IPS-NIHi7 (cell line): ENCODE measurements at regions not wholly inside any gene's neighbourhood (a gene's known extent, or its start where the extent isn't known, plus 50 kb on each side); places are given as distances from the start of the nearest gene placed in this dataset.

Source experiments
- DNase-seq: peaks from one replicate; pipeline ENCODE4 v3.0.0; 2012; ENCODE audit warnings: mixed read lengths; ENCODE audit errors: extremely low spot score

DNA sequence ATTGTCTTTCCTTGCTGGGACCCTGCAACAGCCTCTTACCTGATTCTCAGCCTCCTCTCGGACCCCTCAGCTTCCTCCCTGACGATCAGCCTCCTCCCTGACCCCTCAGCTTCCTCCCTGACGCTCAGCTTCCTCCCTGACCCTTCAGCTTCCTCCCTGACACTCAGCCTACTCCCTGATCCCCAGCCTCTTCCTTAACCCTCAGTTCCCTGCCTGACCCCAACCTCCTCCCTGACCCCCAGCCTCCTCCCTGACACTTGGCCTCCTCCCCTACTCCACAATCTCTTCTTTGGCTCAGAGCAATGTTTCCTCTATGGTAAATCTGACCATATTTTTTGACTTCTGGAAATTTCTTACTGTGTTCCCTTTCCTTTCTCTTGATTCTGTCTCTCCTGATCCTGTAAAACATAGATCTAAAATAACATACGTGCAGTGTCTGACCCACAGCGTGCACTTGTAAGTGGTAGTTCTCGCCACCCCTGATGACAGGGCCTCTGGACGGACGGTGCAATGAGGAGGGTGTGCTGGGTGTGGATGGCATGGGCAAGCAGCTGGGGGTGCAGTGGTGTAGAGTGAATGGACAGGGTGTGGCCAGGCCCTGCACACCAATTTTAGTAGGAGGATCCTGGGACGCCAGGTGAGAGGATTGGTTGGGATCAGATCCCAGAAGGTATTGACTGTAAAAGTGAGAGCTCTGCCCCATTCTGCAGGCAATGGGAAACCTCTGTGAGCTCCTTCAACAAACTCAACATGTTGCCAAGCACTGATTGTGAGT lies 264.1 kb downstream of the FOXD2 start:
- DNase-seq = no peak

DNA sequence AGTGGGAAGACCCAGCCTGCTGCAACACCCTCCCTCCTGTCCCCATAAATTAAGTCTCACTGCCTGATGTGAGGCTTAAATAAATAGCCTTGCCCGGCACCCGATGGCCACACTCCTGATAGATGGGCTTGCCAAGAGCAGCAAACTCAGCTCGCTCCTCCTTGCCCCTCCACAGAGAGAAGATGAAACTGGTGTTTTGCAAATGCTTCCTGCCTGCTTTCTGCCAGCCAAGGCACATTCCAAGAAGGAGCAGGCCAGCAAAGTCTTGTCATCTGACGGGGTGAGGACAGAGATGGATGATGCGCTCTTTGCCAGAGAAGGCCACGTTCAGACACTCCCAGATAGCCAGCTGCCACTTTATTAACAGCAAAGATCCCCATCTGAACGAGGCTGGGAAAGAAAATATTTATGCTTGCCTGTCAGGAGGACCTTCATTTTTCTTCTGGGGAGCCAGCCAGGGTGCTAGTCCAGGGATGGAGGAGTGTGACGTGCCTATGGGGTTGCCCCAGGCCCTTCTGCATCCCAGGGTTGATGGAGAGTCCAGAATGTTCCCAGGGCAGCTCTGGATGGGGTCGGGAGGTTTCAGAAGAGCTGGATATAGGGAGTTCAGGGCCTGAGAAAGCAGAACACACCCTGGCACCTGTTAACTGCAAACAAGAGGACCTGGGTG lies 265.4 kb downstream of the FOXD2 start:
- DNase-seq = no peak

DNA sequence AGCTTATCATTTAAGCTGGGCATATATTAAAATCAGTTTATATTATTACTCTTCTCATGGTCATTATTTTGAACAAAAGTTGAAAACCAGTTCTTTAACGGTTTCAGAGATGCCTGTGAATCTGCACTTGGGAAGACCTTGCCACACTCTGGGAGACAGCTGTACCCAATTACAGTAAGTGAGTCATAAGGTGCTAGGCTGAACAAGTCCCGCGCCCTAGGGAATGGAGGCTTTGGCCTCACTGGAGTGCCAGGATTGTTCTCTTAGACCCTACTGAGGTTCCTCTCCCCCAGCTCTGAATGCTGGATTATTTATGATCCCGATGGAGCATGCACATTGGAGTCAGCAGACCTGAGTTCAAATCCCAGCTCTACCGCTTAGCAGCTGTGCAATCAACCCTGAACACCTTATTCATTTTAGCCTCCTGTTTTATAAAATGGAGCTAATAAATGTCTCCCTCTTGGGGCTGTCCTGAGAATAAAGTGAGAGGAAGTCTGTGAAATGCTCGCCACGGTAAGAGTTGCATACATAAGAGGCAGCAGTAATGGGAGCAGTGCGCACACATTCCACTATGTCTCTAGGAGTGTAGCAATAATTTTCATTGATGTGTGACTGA lies 266.2 kb downstream of the FOXD2 start:
- no peak for DNase-seq

DNA sequence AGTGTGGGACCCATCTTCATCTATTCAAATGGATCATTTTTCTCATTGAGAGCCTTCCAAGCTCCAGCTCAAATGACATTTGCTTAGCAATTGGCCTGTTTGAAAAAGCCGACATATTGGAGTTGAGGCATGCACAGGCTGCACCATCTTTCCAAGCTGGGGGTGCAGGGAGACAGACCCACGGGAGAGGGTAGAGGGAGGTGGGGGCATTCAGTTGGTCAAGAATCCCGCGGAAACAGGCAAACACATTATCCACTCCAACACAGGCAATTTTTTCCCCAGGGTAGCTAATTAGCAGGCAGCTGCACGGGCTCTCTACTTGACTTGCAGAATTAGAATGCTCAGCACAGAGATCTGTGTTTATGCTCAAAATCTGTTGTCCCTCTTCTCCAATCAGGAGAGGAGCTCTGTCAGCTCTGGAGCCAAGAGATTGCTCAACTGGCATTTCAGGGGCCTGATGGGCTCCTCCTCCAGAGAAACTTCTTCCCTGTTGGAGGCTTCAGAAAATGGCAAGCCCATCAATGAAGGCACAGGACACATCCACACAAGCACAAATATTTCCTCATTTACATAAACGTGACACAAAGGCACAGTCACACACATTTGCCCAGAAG lies 267.8 kb downstream of the FOXD2 start:
- no peak for DNase-seq

DNA sequence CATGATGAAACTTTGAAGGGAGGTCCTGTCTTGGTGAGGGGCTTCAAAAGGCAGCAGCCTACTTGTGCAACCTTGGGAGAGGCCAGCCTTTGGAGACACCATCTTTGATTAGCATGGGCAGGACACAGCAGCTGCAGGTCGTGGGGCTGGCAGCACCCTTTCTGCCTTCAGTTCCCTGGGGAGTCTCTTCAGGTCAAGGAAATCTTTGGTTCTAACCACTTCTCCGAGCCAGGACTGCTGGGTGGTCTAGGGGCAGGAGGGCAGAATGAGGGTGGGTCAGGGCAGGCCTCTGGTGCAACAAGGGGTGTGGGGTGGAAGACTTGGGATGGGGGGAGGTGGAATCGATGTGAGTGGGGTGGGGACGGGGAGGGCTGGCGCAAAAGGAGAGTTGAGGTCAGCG lies 269.7 kb downstream of the FOXD2 start:
- no peak for DNase-seq

DNA sequence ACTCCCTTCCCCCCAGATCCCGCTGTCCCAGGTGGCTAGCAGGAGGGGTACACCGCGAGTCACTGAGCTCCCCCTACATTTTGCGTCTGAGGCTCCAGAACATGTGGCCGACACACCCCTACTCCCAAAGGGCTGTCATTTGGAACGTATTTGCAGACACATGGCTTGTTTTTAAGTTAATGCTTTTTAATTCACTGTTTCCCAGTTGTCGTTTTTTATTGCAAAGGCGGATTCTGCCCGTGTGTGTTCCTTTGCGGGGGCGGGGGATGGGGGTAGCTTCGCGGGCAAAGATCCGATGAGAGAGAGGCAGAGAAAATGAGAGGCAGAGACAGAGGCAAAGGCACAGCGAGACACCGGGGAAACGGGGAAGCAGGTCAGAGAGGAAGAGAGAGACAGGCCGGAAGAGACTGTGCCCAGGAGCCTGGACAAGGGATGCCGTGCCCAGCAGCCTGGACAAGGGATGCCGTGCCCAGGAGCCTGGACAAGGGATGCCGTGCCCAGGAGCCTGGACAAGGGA lies 270.2 kb downstream of the FOXD2 start:
- DNase-seq = no peak

DNA sequence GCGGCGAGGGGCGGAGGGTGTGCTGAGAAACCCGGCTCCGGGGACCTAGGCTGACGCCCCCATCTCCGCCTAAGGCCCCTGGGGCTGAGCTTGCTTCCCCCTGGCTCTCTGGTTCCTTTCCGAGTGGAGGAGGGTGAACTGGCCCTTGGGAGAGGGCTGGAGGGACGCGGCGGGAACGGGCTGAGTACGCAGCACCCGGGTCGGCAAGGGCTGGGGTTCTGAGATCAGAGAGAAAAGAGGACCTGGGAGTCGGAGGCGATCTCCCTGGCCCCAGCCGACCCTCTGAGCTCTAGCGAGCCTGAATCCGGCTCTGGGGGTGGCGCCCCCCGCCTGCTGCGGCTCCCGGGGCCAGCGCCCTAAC lies 270.8 kb downstream of the FOXD2 start:
- no peak for DNase-seq

DNA sequence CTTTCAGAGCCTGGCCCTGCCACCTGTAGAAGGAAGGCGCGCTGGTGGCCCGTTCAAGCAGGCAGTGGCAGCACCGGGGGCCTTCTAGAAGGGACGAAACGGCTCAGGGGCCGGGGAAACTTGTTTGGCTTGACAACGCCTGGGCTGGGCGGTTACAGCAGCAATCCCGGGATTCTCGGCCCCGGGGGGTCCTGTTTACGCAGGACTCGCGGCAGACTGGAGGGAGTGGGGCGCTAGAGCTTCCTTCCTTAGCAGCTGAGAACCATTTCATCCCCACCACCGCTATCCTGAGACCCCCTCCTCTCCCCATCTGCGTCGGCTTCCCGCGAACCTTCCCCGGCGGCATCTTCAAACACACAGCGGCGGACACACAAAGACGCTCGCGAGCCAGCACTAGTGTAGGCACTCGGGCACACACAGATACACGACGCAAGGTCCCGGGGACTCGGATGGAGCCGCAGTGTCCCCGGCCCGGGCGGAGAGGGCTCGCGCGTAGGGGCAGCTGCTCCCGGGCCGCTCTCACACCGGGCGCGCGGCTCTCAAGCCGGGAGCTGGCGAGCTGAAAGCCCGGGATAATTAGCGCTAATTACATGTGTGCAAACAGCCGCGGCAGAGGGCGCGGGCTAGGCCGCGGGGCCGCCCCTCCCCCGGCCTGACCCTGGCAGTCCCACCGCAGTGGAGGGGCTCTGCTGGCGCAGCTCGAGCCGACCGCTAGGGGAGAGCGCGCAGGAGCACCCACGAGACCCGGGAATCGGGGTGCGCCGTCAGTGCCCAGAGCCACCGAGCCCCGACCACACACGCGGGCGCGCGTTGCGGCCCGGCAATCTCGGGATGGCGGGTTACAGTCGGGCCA lies 271.4 kb downstream of the FOXD2 start:
- DNase-seq = peak; percentile 86

DNA sequence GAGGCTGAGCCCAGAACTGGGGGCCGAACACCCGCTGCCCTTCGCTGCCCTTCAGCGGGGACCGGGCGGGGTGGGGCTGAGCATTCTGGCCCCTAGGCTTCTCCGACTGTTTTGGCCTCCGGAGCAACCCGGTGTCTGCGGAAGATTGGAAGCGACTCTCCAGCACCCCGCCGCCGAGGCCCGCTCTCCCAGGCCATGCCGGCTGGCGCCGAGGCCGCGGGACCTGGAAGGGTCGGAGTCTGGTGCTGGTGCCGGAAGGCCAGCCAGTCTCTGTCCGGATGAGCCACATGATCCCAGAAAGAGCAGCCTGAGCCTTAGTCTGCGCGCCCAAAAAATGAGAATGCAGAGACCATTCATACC lies 272.0 kb downstream of the FOXD2 start:
- DNase-seq = no peak

DNA sequence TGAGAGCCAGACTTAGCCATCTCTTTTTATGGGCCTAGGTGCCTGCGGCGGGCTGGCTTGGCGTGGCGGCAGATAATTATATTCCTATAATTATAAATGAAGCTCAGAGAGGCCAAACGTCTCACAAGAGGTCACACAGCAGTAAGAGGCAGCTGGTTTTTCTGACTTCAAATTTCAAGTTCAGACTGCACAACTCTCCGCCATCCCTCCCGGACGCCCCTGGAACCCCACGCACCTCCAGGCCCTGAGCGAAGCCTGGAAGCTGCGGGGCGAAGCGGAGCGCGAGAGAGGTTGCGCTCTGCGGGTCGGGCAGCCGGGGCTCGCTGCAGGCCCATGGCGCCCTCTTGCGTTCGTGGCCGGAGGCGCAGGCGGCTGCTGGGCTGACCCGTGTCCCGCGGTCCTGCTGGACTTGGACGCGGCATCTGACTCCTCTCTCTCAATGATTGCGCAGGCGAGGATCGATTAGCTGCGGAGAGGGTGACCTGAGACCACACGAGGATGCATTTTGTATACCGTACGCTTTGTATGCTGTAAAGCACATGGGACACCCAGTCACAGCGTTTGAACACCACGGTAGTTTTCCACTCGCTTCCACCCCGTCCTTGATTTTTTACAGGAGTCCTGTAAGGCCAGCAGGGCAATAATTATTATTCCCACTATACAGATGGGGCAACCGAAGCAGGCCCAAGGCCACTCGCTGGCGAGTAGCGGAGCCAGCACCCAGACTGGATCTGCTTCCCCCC lies 272.7 kb downstream of the FOXD2 start:
- peak; percentile 94 for DNase-seq
